Endothelial cell of hepatic sinusoid (primary cell): ENCODE measurements at regions not wholly inside any gene's neighbourhood (a gene's known extent, or its start where the extent isn't known, plus 50 kb on each side); places are given as distances from the start of the nearest gene placed in this dataset.

Source experiments
- in situ Hi-C: cut with HindIII; loops from 2 replicates; pipeline ENCODE4 v1.10.0; 2017; ENCODE audit warnings: low sequenced_read_pairs

DNA sequence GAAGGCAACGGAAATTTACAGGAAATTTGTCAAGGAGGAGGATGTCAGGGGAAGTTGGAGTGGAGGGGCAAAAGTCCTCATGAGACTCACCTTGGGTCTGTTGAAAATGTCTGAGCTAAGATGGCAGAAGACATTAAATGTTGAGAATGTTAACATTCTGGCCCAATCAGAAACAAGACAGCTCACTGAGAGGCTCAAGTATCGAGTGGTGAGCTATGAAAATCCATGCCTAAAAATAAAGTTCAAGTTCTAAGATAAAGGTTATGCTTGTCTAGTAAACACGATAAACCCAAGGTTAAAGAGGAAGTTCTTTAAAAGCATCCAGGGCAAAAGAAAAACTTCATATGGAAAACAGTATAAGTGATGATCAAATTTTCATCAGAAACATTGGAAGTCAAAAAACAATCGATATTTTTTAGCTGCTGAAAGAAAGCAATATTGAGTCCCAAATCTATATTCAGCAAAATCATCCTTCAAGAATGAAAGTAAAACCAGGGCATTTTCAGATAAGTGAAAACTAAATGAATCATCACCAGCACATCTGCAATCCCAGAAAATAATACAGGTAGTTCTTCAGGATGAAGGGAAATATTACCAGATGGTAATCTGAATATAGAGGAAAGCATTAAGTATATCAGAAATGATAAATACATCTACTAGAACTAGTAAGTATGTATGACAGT, 462.4 kb downstream of the TLL1 start:
- in situ Hi-C loops: no loop called here

- in situ Hi-C loops: no loop called here
Observed at GRCh38 chr4:166341992-166342391, 469.0 kb downstream of the TLL1 start.

- in situ Hi-C loops: loop anchor here (5.0 to 10.0 kb wide), 2 partner anchors 36 to 112 kb away; no protein-coding TSS in a partner anchor
Observed at GRCh38 chr4:166363198-166363597, 490.2 kb downstream of the TLL1 start.

GRCh38 chr4:166366012-166366411, 493.0 kb downstream of the TLL1 start:
- in situ Hi-C loops: loop anchor here (10.0 kb wide), 1 partner anchor 109 kb away; no protein-coding TSS in a partner anchor

DNA sequence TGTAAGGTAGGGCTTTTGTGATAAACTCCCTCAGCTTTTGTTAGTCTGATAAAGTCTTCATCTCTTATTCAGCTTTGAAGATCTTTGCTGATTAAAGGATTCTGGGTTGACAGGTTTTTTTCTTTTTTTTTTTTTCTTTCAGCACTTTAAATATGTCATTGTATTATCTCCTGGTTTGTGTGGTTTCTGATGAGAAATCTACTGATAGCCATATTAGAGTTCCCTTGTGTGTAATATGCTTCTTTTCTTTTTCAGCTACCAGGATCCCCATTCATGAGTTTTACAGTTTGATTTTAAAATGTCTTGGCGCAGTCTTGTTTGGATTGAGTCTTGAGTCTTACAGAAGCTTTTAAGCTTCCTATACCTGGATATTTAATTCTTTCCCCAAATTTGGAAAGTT, 504.5 kb downstream of the TLL1 start:
- in situ Hi-C loops: no loop called here

DNA sequence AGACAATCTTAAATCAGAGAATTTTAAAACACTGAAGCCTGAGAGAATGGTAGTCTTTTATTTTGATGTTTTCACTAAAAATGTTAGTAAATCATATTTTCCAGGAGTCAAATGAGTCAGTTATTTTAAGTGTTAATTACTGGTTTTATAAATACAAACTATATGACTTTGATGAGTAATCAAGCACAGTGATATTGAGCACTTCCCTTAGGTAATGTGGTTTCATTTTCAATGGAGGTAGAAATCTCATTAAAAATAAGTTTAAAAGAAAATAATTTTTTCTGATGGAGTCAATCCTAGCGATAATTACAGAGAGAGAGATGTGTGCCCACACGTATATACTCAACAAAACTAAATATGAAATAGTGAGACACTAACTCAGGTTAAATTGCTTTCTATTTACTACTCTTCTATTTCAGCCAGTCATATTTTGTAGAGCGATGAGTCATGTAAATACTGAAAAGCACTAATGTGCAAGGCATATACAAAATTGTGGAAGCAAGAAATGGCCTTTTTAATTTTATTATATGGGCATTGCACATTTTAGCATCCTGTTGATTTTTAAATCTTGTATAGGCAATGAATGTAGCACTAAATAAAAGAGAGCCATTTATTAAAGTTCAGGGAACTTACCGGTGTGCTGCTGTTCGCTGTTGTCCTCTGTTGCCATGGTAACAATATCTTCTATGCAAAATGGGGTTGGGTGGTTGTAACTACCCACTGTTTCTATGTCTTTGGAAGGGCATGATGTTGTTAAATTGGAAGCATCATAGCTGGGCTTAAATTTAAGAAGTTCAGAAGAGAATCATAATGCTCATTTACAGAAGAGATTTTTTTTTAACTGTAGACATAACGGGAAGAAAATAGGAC, 513.7 kb downstream of the TLL1 start:
- in situ Hi-C loops: no loop called here

- in situ Hi-C loops: no loop called here
Observed at GRCh38 chr4:166391501-166391900, 518.5 kb downstream of the TLL1 start.

GRCh38 chr4:166399021-166399420, 526.0 kb downstream of the TLL1 start:
- in situ Hi-C loops: no loop called here

- in situ Hi-C loops: no loop called here
Observed at GRCh38 chr4:166400270-166400894, 527.3 kb downstream of the TLL1 start.

GRCh38 chr4:166413356-166413755, 540.3 kb downstream of the TLL1 start:
- in situ Hi-C loops: no loop called here

- in situ Hi-C loops: no loop called here
Observed at GRCh38 chr4:166414431-166414830, 541.4 kb downstream of the TLL1 start.

DNA sequence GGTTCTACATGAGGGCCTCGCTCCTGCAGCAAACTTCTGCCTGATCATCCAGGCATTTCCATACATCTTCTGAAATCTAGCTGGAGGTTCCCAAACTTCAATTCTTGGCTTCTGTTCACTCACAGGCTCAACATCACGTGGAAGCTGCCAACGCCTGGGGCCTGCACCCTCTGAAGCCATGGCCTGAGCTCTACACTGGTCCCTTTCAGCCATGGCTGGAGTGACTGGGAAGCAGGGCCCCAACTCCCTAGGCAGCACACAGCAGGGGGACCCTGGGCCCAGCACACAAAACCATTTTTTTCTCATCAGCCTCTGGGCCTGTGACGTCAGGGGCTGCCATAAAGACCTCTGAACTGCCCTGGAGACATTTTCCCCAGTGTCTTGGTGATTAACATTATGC, 542.7 kb downstream of the TLL1 start:
- in situ Hi-C loops: no loop called here

DNA sequence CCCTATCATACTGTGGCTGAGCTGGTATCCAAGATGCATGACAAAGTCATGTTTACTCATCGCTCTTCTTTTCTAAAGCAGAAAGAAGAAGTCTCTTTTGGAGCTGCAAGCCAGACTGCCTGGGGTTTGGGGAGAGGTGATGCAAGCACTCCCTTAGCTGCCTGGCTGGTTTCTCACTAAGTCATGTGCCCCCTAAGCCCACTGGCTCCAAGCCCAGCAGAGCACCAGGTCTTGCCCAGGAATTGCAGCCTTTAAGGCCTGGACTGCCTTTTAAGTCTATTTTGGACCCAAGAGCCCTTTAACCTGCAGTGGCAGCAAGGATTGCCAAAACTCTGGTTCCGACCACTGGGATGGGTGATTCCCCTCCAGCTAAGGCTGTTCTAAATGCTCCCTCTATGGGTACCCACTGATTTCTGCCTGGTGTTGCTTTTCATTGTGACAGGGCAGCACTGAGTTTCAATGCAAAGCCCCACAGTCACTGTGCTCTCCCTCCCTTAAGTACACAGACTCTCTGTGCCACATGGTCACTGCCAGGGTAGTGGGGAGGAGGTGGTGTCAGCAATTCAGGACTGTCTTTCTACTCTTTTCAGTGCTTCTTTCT, 548.6 kb downstream of the TLL1 start:
- in situ Hi-C loops: no loop called here

DNA sequence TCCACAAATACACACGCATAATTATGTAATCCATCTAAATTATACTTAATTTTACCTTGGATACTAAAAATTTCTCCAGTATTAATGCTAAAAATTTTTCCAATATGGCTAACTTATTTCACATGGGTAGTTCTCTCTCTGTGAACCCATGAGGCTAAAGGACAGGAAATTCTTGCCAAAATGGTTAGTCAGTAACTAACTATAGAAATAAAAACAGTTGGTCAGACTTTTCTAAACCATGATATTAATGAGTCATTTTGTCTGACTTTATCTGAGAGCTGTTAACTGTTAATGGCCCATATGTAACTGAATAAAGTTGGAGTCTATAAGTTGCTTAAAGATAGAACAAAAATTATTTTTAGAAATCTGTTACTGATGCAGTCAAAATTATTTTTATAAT, 549.4 kb downstream of the TLL1 start:
- in situ Hi-C loops: no loop called here

DNA sequence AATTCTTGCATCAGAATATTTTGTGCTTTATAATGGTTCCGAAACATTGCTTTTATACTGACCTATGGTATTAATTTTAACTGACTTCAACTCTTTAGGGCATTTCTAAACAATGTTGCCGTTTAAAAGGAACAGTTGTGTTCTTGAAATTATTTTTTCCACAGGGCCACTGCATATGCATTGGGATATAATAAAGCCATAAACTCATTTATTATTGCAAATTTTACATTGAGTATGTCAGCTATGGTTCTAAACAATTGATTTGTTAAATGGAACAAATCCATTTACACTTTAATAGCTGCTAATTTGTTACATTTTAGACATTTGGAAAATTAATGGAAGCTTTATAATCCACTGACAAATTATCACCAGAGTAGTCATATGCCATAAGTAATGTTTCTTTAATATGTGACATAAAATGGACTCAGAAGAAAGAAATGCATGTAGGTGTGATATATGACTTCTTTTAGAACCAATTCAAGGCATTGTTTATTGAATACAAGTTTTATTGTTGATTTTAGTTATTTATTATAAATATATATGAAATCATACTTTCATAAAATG, 553.3 kb downstream of the TLL1 start:
- in situ Hi-C loops: no loop called here

DNA sequence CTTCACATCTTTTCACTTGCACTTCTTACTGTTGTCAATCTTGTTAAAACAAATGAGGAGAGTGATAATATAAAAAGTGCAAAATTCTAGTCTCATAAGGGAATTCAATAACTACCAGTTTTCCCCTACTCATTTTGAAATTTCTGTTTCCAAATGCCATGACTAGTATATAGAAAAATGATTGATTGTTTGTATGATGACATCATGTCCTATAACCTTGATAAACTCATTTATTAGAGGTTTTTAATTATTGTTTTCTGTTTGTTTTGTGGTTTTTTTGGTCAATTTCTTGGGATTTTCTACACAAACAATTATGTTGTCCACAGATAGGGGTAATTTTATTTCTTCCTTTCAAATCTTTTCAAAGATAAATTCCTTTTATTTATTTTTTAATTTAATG, 559.1 kb downstream of the TLL1 start:
- in situ Hi-C loops: no loop called here

GRCh38 chr4:166432842-166433241, 559.8 kb downstream of the TLL1 start:
- in situ Hi-C loops: no loop called here

- in situ Hi-C loops: no loop called here
Observed at GRCh38 chr4:166435449-166435848, 562.4 kb downstream of the TLL1 start.

- in situ Hi-C loops: no loop called here
Observed at GRCh38 chr4:166458756-166459155, 585.7 kb downstream of the TLL1 start.

GRCh38 chr4:166459621-166460020, 586.6 kb downstream of the TLL1 start:
- in situ Hi-C loops: no loop called here
